ENCODE measurements at regions not wholly inside any gene's neighbourhood (a gene's known extent, or its start where the extent isn't known, plus 50 kb on each side); places are given as distances from the start of the nearest gene placed in this dataset.

DNA sequence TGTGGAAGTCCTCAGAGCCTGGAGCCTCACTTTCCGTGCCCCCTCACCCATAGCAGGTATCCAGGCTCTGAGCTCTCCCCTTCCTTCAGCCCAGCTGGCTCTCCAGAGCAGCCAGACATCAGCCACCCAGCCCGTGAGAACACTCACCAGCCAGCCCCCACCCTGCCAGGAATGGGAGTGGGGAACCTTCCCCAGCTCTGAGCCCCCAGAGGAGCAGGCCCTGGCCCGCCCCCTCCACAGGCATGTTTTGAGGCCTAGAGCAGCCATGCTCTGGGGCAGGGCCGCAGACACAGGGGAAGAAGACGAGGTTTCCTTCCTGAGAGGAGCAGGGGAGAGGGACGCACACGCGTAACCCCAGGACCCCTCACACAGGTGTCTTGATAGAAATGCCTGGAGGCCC lies 70.0 kb upstream of the COL13A1 start (continued):
- TF ChIP-seq, protein P1, sequence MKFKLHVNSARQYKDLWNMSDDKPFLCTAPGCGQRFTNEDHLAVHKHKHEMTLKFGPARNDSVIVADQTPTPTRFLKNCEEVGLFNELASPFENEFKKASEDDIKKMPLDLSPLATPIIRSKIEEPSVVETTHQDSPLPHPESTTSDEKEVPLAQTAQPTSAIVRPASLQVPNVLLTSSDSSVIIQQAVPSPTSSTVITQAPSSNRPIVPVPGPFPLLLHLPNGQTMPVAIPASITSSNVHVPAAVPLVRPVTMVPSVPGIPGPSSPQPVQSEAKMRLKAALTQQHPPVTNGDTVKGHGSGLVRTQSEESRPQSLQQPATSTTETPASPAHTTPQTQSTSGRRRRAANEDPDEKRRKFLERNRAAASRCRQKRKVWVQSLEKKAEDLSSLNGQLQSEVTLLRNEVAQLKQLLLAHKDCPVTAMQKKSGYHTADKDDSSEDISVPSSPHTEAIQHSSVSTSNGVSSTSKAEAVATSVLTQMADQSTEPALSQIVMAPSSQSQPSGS (tag by site-specific recombination; IDR thresholded peaks at IDR 0.05; ENCODE audit: low read depth) = no peak
- TF ChIP-seq ZNF266 (tag by site-specific recombination; IDR thresholded peaks at IDR 0.05; ENCODE audit: low read depth) = no peak
- no peak for TF ChIP-seq ZNF302 (tag by site-specific recombination; IDR thresholded peaks at IDR 0.05; ENCODE audit: low read depth)
- TF ChIP-seq, protein P2, sequence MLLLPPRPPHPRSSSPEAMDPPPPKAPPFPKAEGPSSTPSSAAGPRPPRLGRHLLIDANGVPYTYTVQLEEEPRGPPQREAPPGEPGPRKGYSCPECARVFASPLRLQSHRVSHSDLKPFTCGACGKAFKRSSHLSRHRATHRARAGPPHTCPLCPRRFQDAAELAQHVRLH (tag by site-specific recombination; IDR thresholded peaks at IDR 0.05) = no peak
- TF ChIP-seq, protein P3, sequence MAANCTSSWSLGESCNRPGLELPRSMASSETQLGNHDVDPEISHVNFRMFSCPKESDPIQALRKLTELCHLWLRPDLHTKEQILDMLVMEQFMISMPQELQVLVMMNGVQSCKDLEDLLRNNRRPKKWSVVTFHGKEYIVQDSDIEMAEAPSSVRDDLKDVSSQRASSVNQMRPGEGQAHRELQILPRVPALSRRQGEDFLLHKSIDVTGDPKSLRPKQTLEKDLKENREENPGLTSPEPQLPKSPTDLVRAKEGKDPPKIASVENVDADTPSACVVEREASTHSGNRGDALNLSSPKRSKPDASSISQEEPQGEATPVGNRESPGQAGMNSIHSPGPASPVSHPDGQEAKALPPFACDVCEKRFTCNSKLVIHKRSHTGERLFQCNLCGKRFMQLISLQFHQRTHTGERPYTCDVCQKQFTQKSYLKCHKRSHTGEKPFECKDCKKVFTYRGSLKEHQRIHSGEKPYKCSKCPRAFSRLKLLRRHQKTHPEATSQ (tag by site-specific recombination; IDR thresholded peaks at IDR 0.05) = no peak
- no peak for TF ChIP-seq ZNF555 (tag by site-specific recombination; conservative IDR thresholded peaks at IDR 0.05)

DNA sequence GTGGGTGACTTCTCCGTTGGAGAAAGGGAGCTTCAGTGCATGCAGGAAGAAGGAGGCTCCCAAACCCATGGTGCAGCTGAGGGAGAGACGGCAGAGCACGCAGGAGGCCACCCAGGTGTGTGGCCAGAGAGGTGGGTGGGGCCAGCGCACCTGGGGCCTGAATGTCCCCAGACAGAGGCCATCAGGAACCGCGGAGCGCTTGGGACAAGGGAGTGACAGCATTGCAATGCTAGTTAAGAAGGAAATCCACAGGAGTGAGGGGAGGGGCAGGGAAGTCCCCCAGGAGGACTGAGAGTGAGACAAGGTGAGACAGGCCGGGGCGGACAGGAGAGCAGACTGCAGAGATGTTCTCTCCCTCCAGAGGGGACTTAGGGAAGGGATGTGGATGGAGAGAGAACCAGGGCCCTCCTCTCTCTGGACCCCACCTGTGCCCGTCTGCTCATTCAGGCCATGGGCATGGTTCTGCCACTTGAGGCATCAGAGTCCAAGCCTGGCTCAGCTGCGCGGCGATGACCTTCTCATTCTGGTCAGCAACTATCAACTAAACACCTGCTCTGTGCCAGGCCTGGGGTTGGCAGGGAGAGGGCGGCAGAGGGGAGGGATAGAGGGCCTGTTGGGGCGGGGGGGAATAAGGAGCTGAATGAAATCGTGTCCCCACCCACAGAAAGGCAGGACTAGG lies 69.4 kb upstream of the COL13A1 start:
- TF ChIP-seq ZNF16 (tag by site-specific recombination; IDR thresholded peaks at IDR 0.05; ENCODE audit: low read depth) (no peak), OSR2 (tag by site-specific recombination; IDR thresholded peaks at IDR 0.05) (no peak), ZBTB48 (tag by site-specific recombination; IDR thresholded peaks at IDR 0.05) (no peak), ZNF426 (tag by site-specific recombination; IDR thresholded peaks at IDR 0.05) (no peak), MYNN (tag by site-specific recombination; IDR thresholded peaks at IDR 0.05; ENCODE audit: borderline replicate concordance) (no peak), KLF8 (tag by site-specific recombination; IDR thresholded peaks at IDR 0.05) (no peak), ZNF544 (tag by site-specific recombination; IDR thresholded peaks at IDR 0.05) (no peak), SP3 (tag by site-specific recombination; IDR thresholded peaks at IDR 0.05) (no peak), ZNF701 (tag by site-specific recombination; IDR thresholded peaks at IDR 0.05) (no peak), GLIS2 (tag by site-specific recombination; IDR thresholded peaks at IDR 0.05) (no peak), ZNF37A (tag by site-specific recombination; IDR thresholded peaks at IDR 0.05) (no peak), ZNF664 (tag by site-specific recombination; IDR thresholded peaks at IDR 0.05) (no peak)
- TF ChIP-seq, protein P4, sequence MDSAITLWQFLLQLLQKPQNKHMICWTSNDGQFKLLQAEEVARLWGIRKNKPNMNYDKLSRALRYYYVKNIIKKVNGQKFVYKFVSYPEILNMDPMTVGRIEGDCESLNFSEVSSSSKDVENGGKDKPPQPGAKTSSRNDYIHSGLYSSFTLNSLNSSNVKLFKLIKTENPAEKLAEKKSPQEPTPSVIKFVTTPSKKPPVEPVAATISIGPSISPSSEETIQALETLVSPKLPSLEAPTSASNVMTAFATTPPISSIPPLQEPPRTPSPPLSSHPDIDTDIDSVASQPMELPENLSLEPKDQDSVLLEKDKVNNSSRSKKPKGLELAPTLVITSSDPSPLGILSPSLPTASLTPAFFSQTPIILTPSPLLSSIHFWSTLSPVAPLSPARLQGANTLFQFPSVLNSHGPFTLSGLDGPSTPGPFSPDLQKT (IDR thresholded peaks at IDR 0.05; ENCODE audit: borderline replicate concordance, low read depth, low read length) = no peak
- TF ChIP-seq, protein P5, sequence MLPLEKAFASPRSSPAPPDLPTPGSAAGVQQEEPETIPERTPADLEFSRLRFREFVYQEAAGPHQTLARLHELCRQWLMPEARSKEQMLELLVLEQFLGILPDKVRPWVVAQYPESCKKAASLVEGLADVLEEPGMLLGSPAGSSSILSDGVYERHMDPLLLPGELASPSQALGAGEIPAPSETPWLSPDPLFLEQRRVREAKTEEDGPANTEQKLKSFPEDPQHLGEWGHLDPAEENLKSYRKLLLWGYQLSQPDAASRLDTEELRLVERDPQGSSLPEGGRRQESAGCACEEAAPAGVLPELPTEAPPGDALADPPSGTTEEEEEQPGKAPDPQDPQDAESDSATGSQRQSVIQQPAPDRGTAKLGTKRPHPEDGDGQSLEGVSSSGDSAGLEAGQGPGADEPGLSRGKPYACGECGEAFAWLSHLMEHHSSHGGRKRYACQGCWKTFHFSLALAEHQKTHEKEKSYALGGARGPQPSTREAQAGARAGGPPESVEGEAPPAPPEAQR (tag by site-specific recombination; IDR thresholded peaks at IDR 0.05) = no peak
- H3K4me1 ChIP-seq (ENCODE audit: control insufficient read depth, insufficient read depth, low read length) = no peaks in the 10 kb centered on the region
- CTCF ChIA-PET = interaction anchor here (2.6 to 3.7 kb wide), 2 partner anchors 11 kb away, joined by 16 to 19 read pairs; no protein-coding TSS in a partner anchor
- POLR2A ChIA-PET = no interaction called here
- no peak overlapping the region for H3K27ac ChIP-seq (ENCODE audit: extremely low read depth, low read depth, low read length)
- H3K4me3 ChIP-seq (ENCODE audit: low read depth, low read length) = no peak overlapping the region
- no peaks in the 10 kb centered on the region for H3K9me3 ChIP-seq (ENCODE audit: control insufficient read depth, insufficient read depth, low read depth, low read length)
- H3K36me3 ChIP-seq (ENCODE audit: control insufficient read depth in 2 of 2, insufficient read depth in 1 of 2, low read length in 2 of 2) = no peaks in the 10 kb centered on the region
